ENCODE measurements at regions not wholly inside any gene's neighbourhood (a gene's known extent, or its start where the extent isn't known, plus 50 kb on each side); places are given as distances from the start of the nearest gene placed in this dataset.

DNA sequence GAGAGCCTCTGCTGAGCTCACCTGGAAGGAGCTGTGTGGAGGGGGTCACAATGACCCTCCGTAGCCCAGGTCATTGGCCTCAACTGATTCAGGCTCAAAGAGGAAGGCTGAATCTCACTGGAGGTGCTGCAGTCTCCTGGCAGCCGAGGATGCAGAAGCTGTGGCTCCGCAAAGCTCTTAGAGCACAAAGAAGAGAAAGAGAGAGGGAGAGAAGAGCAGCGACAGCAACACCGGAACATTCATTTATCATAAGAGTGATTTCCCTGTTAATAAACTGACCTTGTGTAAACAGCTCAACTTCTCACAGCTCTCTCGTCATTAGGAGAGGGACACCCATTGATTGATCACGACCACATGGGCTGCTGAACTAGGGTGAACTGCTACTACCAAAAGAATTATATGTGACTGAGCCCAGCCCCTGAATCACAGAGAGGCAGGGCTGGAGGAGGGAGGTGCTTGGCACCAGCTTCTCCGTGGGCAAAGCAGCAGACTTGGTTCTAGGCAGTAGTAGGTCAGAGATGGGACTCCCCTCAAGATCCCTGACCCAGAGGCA lies 281.7 kb downstream of the NXPE2 start:
- TF ChIP-seq, protein P1, sequence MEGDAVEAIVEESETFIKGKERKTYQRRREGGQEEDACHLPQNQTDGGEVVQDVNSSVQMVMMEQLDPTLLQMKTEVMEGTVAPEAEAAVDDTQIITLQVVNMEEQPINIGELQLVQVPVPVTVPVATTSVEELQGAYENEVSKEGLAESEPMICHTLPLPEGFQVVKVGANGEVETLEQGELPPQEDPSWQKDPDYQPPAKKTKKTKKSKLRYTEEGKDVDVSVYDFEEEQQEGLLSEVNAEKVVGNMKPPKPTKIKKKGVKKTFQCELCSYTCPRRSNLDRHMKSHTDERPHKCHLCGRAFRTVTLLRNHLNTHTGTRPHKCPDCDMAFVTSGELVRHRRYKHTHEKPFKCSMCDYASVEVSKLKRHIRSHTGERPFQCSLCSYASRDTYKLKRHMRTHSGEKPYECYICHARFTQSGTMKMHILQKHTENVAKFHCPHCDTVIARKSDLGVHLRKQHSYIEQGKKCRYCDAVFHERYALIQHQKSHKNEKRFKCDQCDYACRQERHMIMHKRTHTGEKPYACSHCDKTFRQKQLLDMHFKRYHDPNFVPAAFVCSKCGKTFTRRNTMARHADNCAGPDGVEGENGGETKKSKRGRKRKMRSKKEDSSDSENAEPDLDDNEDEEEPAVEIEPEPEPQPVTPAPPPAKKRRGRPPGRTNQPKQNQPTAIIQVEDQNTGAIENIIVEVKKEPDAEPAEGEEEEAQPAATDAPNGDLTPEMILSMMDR (conservative IDR thresholded peaks at IDR 0.05; ENCODE audit: low read depth, low read length): no peak
- no peak for TF ChIP-seq EZH2 (IDR thresholded peaks at IDR 0.05; ENCODE audit: low read length, unreplicated experiment)

Data from PC-3 (cell line).